AG08396 (cell line): ENCODE measurements at regions not wholly inside any gene's neighbourhood (a gene's known extent, or its start where the extent isn't known, plus 50 kb on each side); places are given as distances from the start of the nearest gene placed in this dataset.

Experiments
- DNase-seq: peaks from one replicate; pipeline ENCODE4 v3.0.0; 2012; ENCODE audit warnings: low spot score, mixed read lengths

DNA sequence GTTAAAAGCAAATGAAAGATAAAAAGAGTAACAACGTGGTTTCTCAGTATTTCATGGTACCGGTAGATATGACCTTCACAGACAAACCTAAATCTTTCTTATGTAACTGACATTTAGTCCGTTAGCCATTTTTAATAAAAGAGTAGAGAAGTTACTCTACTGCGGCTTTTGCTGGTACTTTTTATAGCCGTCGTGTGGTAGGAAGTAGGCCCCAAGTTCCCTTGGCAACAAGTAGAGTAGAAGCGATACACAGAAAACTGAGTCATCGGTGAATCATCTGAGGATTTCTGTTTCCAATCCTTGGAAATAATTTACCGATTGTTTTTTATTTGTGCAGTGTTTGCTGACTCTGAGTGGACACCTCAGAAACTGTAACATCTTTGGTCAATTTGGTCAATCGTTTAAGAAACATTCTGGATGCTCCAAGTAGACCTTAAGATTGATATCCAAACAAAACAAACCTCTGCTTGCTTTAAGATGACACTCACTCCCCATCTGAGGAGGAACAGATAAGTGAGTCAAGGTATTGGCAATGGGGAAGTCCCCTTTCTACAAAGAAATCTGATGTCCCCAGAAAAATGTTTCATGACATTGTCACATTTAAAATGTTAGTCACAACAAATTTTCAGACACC is 63.9 kb upstream of the AHR start:
- peak; percentile 68 for DNase-seq

DNA sequence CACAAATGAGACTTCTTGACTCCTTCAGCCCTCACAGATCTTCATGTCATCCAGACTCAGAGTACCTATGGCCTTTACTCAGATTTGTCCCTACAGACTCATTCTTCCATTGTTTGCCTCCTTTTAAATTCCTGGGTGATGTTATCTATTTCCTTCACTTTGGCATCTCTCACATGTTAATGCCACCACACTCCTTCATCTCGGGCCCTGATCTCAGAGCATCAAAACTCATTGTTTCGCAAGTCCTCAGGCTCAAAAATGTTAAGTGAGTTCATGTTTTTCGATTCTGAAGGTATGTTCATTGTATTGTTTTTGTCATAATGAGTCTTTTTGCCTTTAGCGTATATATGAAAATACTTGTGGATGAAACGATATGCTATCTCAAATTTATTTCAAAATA is 62.3 kb upstream of the AHR start:
- no peak for DNase-seq

DNA sequence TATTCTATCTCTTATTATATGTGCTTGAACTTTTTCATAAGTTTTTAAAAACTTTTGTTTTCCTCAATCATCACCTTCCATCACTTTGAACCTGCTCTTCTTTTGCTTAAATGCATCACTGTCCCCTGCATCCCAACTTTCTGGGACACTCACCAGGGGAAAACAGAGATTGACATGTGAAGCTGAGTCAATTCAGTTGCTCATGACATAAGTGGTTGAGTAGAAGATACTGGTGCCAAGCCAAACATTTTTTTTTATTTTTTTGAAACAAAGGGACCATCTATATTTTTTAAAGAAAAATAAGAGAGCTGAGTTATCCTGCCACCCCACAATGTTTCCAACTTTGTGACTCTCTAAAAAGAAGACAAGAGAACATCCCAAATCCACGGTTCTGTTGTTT is 61.8 kb upstream of the AHR start:
- DNase-seq: no peak

DNA sequence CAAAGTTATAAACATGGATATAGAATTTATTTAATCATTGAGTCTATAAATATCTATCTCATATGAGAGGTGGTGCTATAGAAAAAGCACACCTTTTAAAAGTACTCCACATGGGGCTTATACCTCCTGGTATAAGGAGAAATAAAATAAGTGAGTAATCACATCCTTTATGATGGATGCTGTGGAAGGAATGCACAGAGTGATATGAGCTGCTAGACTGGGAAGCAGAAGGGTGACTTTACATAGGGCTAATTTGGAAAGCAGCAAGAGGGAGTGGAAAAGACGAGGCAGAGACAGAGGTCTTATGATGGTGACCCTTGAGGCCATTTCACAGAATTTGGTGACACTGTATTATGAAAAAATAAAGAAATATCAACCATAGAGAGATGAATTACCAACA is 59.4 kb upstream of the AHR start:
- no peak for DNase-seq

DNA sequence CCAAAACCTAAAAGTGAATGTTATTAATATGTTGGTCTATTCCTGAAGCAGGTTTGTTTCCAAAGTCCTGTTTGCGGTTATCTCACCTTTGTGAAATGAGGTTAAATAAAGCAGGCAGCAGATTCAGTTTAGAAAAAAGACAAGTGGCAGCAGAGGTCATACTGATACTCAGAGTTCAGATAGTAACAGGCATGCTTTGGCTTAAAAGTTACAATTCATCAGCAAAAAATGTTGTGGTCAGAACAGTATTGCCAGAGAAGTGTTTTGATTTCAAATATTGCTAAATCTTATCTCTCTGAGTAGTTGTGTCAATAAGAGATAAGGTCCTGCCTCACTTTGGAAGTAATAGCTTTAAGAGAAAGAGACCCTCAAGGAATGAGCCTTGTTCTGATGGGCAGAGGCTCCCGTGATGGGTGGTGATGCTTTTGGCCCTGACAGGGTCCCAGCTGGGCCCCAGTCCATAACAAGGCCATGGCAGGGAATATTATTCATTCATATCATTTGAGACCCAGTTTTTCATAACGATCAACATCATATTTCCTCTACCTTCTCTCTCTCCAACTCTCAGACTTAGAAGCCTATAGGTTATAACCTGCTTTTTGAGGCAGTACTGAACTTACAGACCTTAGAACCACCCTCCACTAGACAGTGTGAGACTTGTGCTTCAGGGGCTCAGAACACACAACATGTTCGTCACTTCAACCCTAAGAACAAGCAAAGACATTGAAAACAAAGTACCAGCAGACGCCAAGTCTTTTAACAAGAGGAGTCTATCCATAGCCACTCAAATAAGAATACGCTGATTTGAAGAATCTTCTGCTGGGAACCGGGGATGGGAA is 58.5 kb upstream of the AHR start:
- peak; percentile 33 for DNase-seq

DNA sequence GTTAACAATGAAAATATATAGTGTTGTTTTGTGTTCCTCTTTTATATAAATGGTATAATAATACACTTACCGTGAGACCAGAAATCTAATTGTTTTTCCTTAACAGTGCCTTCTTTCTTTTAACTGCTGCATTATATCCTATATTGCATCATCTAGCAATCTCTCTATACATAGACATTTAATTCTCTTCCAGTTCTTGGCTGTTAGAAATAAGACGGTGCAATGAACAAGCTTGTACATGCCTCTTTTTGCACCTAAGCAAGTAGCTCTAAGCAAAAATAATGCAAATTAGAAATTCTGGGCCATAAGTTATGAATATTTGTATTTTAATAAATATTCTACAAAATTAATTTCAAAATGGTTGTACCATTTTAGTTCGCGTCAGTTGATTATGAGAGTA is 55.9 kb upstream of the AHR start:
- no peak for DNase-seq

DNA sequence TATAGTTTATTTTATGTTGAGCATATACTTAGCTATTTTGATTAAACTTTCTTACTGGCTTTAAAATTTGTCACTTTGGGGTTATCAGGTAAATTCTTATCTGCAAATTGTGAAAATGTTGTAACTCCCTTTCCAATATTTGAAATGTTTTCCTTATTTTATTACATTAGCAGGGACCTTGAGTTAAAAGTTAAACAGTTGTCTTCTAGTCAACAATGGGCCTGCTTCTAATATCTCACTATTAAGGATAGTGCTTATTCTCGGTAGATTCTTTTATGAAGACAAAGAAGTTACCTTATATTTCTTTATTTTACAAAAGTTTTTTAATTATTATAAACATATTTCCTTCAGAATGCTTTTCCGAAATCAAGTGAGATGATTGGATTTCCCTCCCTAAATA is 53.7 kb upstream of the AHR start:
- no peak for DNase-seq

DNA sequence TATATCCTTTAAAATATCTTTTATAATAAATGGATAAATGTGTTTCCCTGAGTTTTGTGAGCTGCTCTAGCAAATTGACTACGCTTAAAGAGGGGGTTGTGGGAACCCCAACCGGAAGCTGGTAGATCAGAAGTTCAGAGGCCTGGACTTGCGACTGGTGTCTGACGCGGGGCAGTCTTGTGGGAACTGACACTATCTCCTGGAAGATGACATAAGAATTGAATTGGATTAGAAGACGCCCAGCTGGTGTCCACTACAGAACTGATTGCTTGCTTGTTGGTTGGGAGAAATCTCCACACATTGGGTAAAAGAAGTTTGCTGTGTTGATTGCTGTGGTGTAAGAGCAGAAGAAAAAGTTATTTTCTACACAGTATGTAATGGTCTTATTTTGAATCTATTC is 51.1 kb upstream of the AHR start:
- no peak for DNase-seq

DNA sequence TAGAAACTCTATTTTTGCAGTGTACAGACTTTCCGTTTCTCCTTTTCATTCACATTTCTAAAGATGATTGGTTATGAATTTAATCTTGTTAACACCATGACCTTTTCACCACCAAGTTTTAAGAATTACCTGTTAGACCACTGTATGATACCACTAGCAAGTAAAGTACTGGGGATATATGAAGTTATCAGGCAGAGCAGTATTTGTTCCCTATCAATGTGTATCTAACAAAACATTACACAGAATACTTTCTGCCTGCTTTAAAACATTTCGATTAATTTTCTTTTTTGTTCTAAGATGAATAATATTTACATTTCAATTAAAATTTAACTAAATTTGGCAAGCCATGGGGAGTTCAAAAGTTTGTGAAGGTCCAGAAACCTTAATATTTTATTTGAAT is 49.9 kb upstream of the AHR start:
- DNase-seq: no peak
